Islet of Langerhans (tissue), 1 donor: ENCODE measurements at regions not wholly inside any gene's neighbourhood (a gene's known extent, or its start where the extent isn't known, plus 50 kb on each side); places are given as distances from the start of the nearest gene placed in this dataset.
"Not testable (repeated sequence)": the region's sequence is repeated elsewhere in the genome, so short reads cannot be mapped to it uniquely, and the experiment has no call there.

Experiments
- FAIRE-seq: peaks from one replicate; lab custom pipeline; 2011; peaks lifted over from hg19 to GRCh38; lab: Jason Lieb, UNC

DNA sequence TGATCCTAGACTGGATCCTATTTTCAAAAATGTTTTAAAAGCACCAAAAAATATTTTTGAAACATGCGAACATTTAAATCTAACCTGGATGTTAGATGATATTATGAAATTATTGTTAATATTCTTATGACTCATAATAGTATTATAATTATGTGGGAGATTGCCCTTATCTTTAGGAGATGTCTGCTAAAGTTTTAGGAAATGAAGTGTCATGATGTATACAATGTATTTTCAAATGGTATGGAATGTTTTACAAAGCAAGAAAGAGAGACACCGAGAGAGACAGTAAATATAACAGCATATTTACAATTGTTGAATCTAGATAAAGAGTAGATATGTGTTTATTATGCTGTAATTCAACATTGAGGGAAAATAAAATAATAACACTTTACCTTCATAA, 455.9 kb downstream of the ACTL7B start:
- no peak for FAIRE-seq

DNA sequence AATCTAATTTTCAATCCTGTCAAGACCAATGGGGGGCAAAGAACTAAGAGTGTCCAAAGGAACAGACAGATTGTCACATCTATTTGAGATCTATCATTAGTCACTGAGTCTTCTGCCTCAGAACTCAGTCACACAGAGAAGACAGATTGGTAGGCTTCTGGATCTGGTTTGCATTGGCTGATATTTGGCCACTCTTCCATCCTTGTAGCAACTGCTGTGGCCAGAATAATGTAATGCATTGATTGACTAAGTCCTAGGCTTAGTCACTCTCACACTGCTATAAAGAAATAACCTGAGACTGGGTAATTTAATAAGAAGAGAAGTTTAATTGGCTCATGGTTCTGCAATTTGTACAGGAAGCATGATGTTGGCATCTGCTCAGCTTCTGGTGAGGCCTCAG, 458.5 kb downstream of the ACTL7B start:
- no peak for FAIRE-seq

DNA sequence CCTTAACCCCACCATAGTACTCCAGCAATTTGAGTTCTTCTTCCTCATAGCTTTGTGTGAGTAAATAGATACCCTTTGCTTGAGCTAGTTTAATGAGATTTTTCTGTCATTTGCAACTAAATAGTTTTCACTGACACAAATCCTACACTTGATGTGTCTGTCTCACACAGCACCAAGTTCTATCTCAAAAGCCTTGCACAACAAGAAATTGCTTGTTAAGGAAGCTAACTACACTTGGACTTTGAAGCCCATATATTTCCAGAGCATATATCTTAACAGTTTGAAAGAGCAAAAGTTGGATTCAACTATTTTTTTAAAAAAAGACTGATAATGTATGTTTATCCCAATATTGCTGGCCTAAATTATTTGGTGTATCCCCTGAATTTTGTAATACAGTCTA, 459.2 kb downstream of the ACTL7B start:
- FAIRE-seq, result no peak

DNA sequence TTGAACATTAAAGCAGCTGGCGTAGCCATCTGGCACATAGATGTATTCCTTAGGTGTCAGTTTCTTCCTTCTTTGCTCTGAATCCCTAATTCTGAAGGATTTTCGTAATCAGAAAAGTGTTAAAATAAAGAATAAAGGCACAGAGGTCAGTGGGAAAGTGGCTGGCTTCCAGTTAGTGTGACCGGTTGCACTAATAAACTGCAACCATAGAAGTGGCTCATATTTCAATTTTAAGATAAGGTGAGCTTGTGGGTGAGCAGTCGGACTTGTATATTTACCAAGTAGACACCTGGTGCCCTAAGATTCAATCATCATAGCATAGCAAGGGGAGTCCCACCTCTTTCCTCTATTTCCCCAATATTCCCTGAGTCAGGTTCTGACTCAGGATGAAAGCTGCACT, 459.6 kb downstream of the ACTL7B start:
- FAIRE-seq, result no peak

DNA sequence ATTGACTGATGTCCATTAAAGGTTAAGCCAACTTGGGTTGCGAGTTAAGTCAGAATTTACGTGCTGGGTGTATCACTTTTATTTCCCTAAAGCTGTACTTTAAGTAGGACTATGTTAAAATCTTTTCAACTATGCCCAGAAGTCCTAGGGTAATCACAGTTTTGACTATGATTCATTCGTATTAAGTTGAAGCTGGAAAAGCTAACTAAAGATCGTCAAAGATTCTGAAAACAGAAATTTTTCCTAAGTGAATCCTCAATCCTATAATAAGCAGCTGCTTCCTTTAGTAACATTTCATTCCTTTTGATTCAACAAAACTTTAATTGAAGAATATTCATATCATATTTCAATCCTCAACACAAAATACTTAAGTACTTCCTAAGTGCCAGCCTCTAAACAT, 460.4 kb downstream of the ACTL7B start:
- FAIRE-seq, result no peak

DNA sequence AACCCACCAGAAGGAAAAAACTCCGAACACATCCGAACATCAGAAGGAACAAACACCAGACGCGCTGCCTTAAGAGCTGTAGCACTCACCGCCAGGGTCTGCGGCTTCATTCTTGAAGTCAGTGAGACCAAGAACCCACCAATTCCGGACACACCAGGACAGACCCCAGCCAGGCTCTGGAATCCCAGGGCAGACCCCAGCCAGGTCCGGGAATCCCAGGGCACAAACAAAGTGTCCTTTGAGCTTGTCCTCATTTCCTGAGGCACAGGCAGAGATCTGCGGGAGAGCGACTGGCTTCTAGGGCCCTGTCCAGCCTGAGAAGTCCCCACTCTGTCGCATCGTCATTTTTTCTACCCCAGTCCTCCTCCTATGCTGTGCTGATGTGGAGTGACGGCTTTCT, 461.1 kb downstream of the ACTL7B start:
- no peak for FAIRE-seq

DNA sequence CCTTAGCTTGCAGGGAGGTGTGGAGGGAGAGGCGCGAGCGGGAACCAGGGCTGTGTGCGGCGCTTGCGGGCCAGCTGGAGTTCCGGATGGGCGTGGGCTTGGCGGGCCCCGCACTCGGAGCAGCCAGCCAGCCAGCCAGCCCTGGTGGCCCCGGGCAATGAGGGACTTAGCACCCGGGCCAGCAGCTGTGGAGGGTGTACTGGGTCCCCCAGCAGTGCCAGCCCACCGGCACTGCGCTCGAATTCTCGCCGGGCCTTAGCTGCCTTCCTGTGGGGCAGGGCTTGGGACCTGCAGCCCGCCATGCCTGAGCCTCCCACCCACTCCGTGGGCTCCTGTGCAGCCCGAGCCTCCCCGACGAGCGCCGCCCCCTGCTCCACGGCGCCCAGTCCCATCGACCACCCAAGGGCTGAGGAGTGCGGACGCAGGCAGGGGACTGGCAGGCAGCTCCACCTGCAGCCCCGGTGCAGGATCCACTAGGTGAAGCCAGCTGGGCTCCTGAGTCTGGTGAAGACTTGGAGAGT, 462.2 kb downstream of the ACTL7B start:
- not testable (repeated sequence) for FAIRE-seq

DNA sequence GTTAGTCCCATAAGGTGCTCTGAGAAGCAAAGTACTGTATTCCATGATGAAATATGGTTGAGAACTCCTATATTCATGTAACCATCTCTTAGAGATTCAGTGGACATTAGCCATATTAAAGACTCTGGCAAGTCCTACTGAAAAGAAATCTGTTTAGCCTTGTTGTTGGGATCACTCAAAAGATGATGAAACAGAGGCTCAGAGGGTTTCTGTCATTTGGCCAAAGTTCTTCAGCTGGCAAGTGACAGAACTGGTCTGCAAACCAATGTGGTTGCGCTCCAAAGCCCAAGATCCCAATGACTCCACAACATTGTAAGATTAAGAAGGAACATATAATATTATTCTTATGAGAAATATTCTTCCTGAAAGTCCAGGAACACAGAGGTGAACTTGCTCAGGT, 462.9 kb downstream of the ACTL7B start:
- FAIRE-seq, result no peak

DNA sequence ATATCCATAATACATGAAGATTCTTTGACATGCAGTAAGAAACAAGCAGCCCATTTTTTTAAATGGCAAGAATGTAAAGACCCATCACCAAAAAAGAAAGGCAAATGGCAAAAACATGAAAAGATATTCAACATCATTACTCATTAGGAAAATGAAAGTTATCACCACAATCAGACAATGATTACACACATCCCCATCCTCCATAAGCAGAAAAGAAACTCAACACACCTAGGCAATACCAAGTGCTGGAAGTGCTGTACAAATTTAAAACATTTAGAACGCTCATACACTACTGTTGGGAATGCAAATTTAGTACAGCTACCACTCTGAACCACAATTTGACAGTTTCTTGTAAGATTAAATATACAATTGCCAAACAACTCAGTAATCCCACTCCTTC, 466.7 kb downstream of the ACTL7B start:
- no peak for FAIRE-seq

DNA sequence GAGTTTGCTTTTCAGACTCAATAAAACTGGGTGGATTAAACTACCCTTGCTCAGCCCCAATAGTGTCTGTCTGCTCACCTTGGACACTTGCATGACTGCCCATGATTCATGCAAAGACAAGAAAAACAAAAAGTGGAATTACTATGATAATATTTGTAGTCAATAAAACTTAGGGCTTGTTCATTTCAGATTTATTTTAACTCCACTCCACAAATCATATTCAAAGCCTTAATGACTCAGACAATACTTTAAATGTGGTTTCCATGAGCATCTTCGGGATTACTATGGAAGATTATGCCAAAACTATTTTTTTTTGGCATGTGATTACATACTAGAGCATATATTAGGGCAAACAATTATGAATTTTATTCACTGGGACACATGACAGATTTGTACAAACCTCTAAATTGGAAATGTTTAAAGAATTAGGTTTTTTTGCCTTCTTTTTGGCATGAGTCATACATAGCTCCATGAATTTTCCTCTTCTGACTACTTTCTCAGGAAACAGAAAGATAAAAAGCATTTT, 468.9 kb downstream of the ACTL7B start:
- FAIRE-seq, result no peak

DNA sequence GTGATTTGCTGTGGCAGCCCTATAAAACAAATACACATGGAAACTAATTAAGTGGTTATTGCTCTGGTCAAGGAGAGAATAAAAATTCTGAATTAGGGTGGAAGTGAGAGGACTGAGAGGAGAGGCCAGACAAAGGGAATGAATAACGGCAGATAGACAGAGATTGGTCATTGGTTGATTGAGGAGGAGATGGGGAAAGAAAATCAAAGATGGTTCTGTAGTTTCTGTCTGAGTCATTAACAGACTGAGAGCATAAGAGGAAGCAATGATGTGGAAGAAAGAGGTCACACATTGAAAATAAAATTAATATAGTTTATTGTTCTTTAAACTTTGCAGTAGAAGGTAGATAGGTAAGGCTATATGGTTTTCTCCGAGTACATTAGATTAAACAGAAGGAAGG, 469.8 kb downstream of the ACTL7B start:
- FAIRE-seq, result no peak

DNA sequence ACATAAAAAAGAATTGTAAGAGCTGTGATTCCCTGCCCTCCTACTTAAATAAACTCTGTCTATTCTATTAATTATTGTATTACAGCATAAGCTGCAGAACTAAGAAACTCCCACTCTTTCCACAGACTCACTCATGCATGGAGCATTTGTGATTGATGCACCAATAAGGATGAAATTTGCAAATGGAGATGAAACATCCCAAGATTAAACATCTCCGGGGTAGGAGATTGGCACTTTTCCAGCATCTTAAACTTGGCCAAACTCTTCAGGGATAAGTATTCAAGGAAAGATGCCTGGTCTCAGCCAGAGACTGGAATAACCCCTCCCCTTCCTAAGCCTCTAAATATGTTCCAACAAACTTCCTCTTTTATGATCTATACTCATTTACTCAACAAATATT, 472.0 kb downstream of the ACTL7B start:
- FAIRE-seq, result no peak

DNA sequence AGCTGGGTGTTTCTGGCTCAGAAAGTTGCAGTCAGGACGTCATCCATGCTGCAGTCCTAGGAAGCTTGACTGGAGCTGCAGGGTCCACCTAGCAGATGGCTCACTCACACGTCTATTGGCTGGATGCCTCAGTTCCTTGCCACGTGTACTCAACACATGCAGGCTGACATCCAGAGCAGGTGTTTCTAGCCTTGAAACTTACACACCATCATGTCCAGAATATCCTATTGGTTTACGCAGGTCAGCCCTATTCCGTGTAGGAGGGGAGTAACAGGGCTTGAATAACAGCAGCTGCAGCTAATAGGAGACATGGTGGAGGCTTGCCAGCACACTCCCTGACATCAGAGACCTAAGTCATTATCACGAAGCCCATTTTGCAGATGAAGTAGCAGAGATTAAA, 473.5 kb downstream of the ACTL7B start:
- FAIRE-seq, result no peak

DNA sequence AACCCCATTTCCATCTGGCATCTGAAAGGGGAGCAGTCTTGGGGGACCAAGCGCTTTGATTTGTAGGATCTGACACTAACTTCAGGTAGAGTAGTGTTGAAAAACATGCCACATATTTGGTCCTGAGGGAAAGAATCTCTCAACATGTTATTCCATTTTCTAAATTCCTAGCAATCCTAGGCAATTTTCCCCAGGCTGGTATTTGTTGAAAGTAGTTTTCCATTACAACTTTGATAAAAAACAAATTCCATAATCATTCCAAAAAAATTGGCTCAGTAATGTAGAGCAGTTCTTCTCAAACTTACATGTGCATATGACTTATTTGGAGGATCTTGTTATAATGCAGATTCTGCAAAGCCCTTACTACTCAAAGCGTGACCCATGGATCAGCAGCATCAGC, 477.9 kb downstream of the ACTL7B start:
- FAIRE-seq, result no peak

DNA sequence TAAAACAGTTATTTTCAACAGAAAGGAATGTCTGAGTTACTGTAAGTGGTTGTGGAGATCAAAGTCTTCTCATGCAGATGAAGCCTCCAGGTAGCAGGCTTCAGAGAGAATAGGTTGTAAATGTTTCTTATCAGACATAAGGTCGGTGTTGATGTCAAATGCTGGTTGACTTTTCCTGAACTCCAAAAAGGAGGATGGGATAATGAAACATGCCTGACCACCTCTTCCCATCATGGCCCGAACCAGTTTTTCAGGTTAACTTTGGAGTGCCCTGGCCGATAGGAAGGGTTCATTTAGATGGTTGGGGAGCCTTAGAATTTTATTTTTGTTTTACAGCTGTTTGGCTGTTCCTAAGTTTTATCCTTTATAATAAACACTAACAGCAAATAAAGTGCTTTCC, 478.4 kb downstream of the ACTL7B start:
- FAIRE-seq, result no peak

DNA sequence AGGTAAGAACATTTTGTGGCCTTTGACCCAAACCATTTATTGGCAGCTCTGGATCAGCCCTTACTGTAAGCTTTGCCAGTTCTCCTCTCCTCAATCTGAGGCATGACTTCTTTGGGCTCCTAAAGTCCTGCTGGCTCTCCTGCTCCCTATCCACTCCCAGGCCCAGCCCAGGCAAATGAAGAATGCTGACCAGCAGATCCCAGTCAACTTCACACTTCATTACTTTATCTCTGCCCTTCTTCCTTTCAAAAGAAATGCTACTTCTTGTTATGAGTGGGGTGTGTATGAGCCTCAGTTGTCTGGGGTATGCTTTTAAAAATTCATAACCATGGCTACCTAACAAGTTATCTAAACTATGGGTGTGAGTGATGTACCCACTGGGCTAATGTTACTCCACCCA, 479.6 kb downstream of the ACTL7B start:
- FAIRE-seq, result no peak

DNA sequence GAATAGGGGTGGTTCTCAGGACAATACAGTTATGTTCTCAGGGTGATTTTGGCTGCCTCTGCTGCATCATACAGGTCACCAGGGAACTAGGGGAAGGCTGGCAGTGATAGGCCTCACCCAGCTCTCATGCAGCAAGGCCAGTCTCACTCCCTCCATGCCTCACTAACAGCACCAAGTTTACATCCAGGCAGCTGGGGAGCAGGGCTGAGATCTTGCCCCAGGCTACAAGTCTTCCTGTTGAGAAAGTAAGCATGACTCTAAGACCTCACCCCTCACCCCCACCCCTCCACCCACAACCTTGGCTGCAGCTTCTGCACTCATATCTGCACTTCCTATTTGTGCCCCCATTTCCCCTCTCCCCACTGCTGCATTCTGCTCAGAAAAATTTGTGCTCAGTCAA, 481.2 kb downstream of the ACTL7B start:
- FAIRE-seq, result no peak

DNA sequence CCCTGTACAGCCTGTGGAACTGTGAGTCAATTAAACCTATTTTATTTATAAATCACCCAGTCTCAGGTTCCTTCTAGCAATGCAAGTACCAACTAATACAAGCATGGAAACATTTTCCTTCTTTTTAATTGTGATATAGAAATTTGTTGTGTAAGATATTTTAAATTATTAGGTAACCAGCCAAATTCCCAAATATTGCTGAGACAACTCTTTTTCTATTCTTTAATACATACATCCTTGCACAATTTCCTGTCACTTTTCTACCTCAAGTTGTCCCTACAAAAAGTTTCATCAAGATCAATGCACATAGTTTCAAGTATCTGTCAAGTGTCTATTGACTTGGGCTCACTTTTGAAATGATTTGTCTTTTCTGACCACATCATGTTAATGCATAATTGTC, 488.6 kb downstream of the ACTL7B start:
- FAIRE-seq, result no peak

DNA sequence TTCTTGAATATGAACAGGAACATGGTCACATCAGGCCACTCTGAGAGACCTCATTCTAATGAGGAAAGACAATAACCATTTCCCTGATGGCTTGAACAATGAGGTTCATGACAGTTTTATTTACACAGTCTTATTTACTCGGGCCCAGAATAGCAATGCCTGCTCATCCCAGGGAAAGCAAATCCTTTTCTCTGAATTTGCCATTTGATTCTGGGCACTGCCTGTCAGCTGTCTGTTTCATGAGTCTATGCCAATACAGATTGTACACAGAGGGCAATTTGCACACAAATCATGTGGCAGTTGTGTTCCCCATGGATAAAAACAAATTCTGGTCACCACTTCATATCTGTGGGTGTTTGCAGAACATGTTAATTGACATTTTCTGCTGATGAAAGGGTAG, 492.5 kb downstream of the ACTL7B start:
- FAIRE-seq, result no peak

DNA sequence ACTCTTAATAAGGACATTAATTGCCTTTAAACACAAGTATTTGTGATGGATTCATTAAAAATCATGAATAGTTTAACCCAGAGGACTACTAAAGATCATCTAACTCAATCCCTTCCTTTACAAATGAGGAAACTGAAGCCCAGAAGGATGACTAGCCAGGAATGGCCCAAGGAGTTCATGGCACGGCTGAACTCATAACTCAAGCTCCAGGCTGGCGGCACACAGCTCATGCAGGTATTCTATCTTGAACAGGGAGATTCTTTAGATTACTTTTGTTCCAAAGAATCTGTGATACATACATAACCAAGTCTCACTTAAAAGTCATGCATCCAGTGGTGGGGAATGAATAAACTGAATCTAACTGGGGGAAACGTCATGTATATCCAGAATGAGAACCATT, 495.5 kb downstream of the ACTL7B start:
- no peak for FAIRE-seq

DNA sequence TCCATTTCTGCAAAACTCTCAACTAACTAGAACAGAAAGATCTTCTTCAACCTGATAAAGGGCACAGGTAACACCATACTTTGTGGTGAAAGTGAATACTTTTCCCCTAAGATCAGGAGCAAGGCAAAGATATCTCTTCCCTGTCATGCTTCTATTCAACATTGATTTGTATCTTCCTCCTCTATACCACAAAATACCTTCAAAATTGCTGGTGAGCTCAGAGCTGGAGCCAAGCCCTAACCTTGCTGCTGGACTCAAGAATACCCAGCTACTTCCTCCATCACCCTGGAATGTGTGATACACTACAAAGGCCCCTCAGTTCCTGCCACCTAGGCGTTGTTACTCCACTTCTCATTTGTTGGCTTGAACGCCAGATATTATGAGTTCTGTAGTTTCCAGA, 499.0 kb downstream of the ACTL7B start:
- no peak for FAIRE-seq

DNA sequence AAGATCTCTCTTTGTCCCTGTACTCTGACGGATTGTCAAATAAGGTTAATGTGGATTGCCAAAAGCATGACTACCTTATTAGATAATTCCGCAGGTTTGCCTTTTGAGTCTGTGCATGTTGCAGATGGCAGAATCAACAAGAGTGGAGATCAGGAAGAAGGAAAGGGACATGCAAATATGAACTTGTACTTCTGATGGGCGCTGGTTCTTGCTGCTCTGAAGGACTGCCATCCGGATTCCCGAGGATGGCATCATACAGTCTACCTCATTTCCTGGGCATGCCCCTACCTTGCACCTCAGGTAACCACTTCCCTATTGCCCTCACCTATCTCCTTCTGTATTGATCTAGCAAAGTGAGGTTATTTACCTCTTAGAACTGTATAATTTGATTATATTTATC, 504.2 kb downstream of the ACTL7B start:
- FAIRE-seq, result no peak

DNA sequence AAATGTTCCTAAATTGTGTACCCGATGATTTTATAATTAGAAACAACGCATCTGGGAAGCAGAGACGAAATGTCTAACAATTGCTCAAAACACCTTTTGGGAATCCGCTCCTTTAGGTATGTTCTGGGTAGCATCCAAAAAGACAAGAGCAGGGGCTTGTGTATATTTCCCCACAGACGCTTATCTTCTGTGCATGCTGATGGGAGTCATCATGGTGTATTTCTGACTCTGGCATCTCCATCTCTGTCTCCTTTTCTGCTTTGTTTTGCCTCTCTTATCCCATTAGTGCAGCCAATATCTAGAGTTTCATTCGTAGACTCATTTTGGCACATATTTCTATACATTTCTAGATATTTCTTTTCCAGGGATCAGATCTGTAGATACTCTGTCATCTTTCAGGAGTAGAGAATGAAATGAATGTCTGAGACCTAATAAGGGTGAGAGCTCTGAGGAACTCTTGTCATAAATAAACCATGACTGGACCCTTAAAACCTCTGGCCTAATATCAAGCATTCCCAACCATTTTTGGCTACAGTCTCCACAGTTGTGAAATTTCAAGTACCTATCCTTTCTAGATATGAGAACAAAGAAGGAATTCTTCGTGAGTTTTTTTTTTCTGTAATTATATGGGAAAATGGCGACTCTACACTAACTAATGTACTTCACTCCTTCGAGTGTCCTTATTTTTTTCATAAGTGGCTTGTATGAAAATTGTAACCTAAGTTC, 508.2 kb downstream of the ACTL7B start:
- FAIRE-seq, result no peak

DNA sequence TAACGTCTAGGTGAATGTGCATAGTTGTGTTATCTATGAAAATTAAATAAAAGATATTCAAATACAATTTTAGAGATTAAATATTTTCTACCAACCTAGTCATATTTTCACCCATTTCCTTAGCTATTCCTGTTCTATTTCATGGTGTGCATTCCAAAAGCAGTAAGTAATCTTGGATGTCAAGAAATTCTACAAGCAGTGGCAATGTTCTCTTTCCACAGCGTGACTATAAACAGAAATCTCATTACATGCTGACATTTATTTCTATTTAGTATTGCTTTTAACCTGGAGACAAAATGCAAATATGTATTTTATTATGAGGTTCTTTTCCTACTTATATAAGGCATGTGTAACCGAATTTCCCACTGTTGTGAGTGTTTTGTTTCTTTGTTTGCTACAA, 510.0 kb downstream of the ACTL7B start:
- FAIRE-seq, result no peak

DNA sequence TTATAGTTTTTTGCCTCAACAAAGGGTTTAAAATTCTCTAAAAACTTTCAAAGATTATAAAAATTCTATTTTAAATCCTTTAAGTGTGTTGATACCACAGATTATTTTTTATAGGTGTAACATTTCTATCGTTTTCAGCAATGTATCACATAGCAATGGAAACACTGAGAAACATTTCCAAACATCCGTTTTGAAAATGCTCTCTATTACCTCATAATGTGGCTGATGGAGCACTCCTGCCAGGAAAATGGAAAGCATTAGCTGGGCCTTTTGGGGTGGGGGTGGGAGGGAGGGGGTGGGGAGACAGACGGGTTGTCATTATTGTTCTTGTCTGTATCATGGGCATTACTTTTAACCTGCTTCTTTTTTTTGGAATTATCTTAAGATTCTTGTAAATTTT, 516.5 kb downstream of the ACTL7B start:
- FAIRE-seq, result no peak
